NCI-H187 treated with DMSO at 0.1 percent for 48 hours (cell line): ENCODE measurements at regions not wholly inside any gene's neighbourhood (a gene's known extent, or its start where the extent isn't known, plus 50 kb on each side); places are given as distances from the start of the nearest gene placed in this dataset.

Experiments used
- DNase-seq: peaks from one replicate; lab custom pipeline; 2025; lab: John Stamatoyannopoulos, UW

GRCh38 chr2:128380061-128380889 lies 61.6 kb upstream of the HS6ST1 start:
- no peak for DNase-seq

DNA sequence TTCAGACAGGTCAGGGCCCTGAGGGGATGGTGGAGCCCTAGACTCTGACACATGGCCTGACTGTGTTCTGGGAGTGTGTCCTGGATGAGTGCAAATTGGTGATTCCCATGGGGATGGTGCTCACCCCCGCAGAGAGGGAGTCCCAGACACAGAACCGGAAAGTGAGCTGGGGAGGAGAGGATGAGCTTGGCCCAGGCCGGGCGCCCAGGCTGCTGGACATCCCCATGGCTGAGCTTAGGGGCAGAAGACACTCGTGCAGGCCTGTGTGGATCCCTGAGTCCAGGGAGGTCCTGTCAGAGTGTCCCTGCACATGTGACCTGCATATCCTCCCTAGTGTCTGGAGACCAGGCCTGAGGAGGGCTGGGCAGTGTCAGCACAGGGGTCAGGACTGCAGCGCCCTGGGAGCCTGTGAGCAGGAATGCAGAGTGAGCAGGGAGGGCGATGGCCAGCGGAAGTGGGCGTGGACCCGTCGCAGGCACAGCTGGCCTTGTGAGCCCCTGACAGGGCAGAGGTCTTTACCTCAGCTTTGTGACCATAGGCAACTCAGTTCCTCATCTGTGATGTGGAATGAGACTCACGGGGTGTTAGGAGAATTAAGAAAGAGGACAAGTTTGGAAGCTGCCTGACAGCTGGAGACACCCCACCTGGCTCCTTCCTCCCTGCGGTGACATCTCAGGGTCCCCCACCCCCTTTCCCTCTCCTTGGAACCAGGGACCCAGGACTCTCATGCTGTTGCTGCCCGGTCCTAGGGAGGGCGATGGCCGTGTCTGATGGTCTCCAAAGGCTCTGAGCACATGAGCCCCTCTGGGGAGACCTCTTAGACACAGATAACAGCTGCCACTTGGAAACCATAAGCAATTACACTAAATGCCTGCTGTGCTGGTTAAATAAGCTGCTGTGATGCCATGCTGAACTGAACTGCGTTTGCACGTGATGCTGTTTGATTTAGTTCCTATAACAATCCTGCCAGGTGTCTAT lies 62.6 kb upstream of the HS6ST1 start:
- no peak for DNase-seq

GRCh38 chr2:128384446-128384845 lies 65.8 kb upstream of the HS6ST1 start:
- no peak for DNase-seq

DNA sequence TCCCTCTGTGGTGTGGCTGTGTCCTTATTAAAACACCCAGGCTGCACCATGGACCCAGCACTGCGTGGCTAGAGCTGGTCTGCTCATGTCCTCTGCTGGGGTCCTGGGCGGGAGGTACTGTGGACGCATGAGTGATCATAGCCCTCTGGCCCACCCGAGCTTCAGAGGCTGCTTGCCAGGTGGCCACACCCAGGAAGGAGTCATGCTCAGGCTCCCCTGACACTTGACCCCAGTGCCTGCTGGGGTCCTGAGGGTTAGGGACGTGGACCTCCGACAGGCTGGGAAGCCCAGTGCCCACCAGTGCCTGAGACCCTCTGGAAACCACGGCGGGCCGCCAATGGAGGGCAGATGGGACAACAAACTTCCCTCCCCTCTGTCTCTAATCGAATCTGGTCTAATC lies 66.3 kb upstream of the HS6ST1 start:
- DNase-seq, result no peak

DNA sequence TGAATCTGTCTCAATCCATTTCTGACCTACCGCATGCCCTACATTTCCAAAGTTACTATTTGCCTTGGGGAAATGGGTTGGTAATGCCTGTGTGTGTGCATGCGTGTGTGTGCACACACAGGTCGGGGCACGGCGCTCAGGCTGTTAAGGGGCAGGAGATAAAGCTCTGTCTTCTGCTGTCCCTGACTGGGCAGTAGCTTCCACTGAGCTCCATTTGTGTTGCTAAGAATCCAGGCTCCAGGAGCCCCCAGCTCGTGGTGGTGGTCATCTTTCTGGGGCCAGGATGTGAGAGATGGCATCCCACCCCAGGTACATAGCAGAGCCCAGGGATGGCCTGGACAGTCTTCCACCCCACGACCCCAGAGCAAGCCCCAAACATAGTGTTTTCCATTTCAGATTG lies 66.7 kb upstream of the HS6ST1 start:
- DNase-seq, result no peak

- no peak for DNase-seq
These were observed 67.4 kb upstream of the HS6ST1 start for GRCh38 chr2:128386066-128386465.

- DNase-seq, result no peak
These were observed 69.9 kb upstream of the HS6ST1 start for GRCh38 chr2:128388499-128388941.

DNA sequence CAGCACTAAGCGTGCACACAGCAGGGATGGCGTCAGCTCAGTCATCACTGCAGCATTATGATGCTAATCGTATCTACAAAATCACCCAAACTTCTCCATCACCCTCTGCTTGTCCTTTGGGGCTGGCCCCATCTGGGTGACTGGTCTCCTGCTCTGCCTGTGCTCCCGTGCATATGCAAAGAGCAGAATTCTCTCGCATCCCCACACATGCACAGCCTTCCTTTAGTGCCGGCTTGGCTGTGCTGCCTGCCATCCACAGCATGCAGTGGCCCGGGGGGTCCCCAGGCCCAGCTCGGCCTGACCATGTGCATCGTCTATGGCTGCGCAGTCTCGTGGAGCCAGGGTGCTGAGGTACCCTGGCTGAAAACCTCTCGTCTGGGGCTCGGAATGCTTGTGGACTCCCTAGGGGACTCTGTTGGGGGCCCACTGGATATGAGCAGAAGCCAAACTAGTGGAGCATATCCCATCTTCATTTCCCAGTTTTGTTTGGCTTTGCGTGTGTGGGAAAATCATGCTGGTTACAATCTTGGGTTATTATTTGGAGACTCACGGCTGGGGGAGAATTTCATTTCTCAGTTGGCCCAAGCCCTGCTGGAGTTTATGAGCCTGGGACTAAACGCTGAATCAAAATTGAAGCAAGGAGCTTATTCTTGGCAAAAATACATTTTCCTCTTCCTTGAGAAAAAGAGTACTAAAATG lies 70.9 kb upstream of the HS6ST1 start:
- DNase-seq, result no peak

DNA sequence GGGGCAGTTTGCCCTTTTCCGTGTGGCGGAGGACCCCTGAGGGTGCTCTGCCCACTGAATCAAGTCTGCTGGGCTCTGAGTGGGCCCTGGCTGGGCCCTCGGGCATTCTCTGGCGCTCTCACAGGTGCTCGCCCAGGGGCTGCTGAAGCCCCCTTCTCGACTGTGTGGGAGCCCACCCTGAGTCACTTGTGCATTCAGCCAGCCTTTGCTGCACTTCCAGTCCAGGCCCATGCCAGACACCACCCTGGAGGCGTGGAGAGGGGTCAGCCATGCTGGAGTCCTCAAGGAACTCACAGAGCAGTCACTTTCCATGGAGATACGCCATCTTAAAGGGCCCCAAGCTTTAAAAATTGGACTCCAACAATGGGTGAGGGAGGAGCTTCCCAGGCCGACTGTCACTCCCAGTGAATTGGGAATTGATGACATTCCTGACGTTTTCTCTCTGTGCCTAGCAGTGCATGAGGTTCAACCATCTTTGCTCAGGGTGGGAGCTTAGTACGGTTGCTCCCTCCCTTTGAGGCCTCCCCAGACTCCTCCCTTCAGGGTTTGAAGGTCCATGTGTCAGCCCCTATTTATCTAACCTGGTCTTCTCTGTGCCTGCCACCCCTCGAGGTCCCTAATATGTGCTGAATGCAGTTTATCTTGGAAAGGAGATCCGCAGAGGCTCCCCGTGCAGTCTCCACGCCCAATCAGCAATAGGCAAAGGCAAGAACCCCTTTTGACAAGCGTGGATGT lies 71.8 kb upstream of the HS6ST1 start:
- no peak for DNase-seq

- DNase-seq, result no peak
These were observed 72.4 kb upstream of the HS6ST1 start for GRCh38 chr2:128390991-128391630.

GRCh38 chr2:128391679-128392078 lies 73.0 kb upstream of the HS6ST1 start:
- DNase-seq, result no peak

GRCh38 chr2:128392207-128392606 lies 73.5 kb upstream of the HS6ST1 start:
- DNase-seq, result no peak

DNA sequence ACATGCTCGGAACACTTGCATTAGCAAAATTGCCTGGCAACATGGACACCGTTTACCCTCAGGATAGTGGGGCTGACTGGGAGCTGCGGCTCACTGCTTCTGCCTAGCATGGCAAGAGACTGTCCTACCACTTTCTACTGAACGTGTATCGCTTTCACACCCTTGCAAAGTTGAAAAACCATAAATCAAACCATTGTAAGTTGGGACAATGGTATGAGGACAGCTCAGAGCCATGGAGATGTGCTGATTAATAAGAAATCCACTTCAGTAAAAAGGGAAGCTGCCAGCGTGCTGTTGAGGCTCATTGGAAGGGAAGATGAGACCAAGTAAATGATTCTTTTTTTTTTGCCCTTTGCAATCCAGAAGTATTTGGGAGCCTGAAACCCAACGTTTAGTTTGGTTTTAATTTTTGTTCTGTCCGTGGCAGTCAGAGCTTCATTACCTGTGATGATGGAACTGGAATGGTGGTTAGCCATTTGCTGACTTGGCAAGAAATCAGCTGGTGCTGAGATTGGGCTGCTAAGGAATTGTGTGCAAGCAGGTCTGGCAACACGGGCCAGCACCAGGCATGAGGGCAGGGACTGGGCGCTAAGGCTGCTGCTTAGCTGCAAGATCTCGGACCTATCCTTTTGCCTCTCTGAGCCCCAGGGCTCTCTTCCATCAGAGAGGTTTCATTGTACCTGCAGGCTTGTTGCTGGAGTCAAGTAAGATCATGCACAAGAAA lies 75.5 kb upstream of the HS6ST1 start:
- DNase-seq, result no peak

DNA sequence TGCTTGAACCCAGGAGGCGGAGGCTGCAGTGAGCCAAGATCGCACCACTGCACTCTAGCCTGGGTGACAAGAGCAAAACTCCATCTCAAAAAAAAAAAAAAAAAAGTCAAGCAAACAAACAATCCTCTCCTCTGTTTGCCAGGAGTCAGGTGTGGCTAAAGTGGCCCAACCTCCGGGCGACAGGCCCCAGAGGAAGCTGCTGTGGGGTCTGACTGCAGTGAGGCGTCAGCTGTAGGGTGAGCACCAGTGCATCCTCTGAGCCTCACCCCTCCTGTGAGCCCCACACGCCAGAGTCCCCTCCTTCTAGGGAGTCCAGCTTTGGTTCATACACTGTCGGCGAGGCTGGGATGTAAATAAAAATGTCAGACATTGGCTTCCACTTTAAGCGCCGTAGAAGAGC lies 76.5 kb upstream of the HS6ST1 start:
- DNase-seq, result no peak

DNA sequence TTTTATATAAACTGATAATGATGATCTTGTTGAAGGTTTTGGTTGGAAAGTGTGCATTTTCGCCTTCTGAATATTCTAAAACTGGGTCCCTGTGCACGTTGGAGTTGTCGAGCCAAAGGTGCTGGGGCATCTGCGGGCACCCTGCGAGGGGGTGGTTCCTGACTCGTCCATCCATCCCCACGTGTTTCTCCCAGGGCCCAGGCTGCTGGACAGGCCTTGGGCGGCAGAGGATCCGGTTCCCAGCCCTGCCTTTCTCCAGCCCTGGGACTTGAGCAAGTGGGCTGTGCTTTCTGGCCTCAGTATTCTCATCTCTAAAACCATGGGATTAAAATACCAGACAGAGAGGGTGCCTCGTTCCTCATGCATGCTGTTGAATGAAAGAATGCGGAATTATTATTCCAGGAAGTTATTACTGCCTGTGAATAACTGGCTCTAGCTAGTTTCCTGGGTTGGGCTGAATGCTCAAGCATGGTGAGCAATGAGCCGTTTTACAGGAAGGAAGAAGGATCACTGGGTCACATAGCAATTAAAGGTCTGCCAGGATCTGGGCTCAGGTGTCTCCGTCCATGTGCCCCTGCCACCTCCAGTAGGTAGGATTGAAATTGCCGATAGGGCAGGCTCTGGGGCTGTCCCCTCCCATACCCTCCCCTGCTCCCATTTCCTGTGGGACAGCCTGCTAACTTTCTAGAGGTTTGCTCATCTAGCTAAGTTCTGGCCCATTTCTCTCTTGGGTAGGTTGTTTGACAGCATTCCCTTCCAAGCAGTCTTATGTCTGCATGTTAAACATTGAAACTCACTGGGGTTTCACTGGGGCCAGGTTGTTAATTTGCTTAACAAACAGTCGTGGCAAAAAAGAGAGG lies 77.2 kb upstream of the HS6ST1 start:
- DNase-seq, result no peak

DNA sequence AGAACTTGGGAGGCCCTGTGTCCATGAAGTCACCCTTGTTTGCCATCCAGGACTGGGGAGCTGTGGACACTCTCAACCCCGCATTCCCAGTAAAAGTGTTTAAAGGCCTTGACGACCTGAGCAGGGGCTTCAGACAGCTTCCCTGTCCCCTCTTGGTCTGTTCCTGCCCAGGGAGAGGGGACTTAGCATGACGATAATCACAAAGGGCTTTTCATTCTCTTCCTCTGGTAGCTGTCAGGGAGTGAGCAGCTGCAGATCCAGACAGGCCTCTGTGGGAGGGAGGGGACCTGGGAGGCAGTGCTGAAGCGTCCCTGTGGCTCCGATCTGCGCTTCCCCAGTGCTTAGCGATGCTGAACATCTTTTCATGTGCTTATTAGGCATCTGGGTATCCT lies 77.8 kb upstream of the HS6ST1 start:
- no peak for DNase-seq

DNA sequence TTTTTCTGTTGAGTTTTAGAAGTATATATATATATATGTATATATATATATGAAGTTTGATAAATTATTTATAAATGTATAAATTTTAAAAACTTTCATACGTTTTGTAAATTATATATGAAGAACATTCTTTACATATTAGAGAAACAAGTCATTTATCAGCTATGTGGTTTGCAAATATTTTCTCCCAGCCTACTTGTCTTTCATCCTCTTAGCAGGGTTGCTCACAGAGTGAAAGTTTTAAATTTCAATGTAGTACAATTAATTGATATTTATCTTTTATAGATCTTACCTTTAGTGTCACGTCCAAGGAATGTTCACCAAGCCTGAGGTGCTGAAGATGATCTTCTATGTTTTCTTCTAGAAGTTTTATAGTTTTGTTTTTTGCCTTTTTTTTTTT lies 78.3 kb upstream of the HS6ST1 start:
- no peak for DNase-seq

DNA sequence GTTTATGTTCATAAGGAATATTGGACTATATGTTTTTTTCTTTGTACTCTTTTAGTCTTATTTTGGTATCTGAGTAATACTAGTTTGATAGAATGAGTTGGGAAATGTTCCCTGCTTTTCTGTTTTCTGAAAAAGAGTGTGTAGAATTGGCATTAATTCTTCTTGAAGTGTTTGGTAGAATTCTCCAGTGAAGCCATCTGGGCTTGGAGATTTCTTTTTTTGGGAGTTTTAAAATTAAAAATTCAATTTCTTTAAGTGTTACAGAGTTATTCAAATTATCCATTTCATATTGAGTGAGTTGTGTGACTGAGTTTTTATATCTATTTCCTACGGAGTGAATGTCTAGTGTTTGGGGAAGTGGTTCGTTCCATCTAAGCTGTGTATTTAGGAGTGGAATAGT lies 80.6 kb upstream of the HS6ST1 start:
- DNase-seq, result no peak

GRCh38 chr2:128399690-128400291 lies 81.1 kb upstream of the HS6ST1 start:
- no peak for DNase-seq
